ENCODE measurements at regions not wholly inside any gene's neighbourhood (a gene's known extent, or its start where the extent isn't known, plus 50 kb on each side); places are given as distances from the start of the nearest gene placed in this dataset.

- DNase-seq, result no peak
Observed at GRCh38 chr3:110774496-110775265, 296.9 kb upstream of the NECTIN3 start.

GRCh38 chr3:110779581-110779980 is 292.0 kb upstream of the NECTIN3 start:
- DNase-seq, result no peak

- no peak for DNase-seq
Observed at GRCh38 chr3:110783541-110783940, 288.1 kb upstream of the NECTIN3 start.

- DNase-seq, result no peak
Observed at GRCh38 chr3:110788794-110789193, 282.8 kb upstream of the NECTIN3 start.

GRCh38 chr3:110789315-110789714 is 282.3 kb upstream of the NECTIN3 start:
- DNase-seq, result no peak

- no peak for DNase-seq
Observed at GRCh38 chr3:110790631-110791030, 281.0 kb upstream of the NECTIN3 start.

- DNase-seq, result no peak
Observed at GRCh38 chr3:110791995-110792686, 279.5 kb upstream of the NECTIN3 start.

GRCh38 chr3:110793611-110794010 is 278.0 kb upstream of the NECTIN3 start:
- DNase-seq, result no peak

- no peak for DNase-seq
Observed at GRCh38 chr3:110795163-110795562, 276.5 kb upstream of the NECTIN3 start.

GRCh38 chr3:110799271-110799670 is 272.3 kb upstream of the NECTIN3 start:
- DNase-seq, result no peak

GRCh38 chr3:110804856-110805255 is 266.8 kb upstream of the NECTIN3 start:
- DNase-seq, result no peak

- no peak for DNase-seq
Observed at GRCh38 chr3:110806924-110807323, 264.7 kb upstream of the NECTIN3 start.

GRCh38 chr3:110808630-110809029 is 263.0 kb upstream of the NECTIN3 start:
- DNase-seq, result no peak

GRCh38 chr3:110810356-110810755 is 261.3 kb upstream of the NECTIN3 start:
- no peak for DNase-seq

GRCh38 chr3:110811050-110811449 is 260.6 kb upstream of the NECTIN3 start:
- no peak for DNase-seq

- DNase-seq, result no peak
Observed at GRCh38 chr3:110813541-110813940, 258.1 kb upstream of the NECTIN3 start.

GRCh38 chr3:110814170-110815007 is 257.2 kb upstream of the NECTIN3 start:
- DNase-seq, result peak; percentile 37

- DNase-seq, result no peak
Observed at GRCh38 chr3:110815008-110815583, 256.5 kb upstream of the NECTIN3 start.

GRCh38 chr3:110816008-110816407 is 255.6 kb upstream of the NECTIN3 start:
- no peak for DNase-seq

GRCh38 chr3:110821586-110821985 is 250.0 kb upstream of the NECTIN3 start:
- DNase-seq, result no peak

GRCh38 chr3:110822971-110823370 is 248.6 kb upstream of the NECTIN3 start:
- no peak for DNase-seq

GRCh38 chr3:110846971-110847370 is 224.6 kb upstream of the NECTIN3 start:
- no peak for DNase-seq

- no peak for DNase-seq
Observed at GRCh38 chr3:110849064-110849463, 222.6 kb upstream of the NECTIN3 start.

Data from femur (tissue), 1 donor.